B cell (primary cell): ENCODE measurements at regions not wholly inside any gene's neighbourhood (a gene's known extent, or its start where the extent isn't known, plus 50 kb on each side); places are given as distances from the start of the nearest gene placed in this dataset.

ENCODE experiments used
- ATAC-seq: fragments of 200-7000 bp; cut with Tn5 transposase; one replicate; pipeline ENCODE4 v1.10.0; 2021; ENCODE audit warnings: low read depth, mild to moderate bottlenecking, moderate number of reproducible peaks, moderate library complexity
- CTCF ChIA-PET: fragments of 350-600 bp; sonication (Branson Sonifier 250); formaldehyde crosslinking; loops from one replicate; lab custom pipeline; 2021; ENCODE audit warnings: antibody characterized with exemption, inconsistent platforms; lab: Charles Lee
- POLR2A ChIA-PET: fragments of 350-600 bp; sonication (Branson Sonifier 250); formaldehyde crosslinking; loops from one replicate; lab custom pipeline; 2021; ENCODE audit warnings: antibody characterized with exemption; lab: Charles Lee
- DNase-seq: peaks from one replicate; pipeline ENCODE4 v3.0.0; 2013
- H2AFZ ChIP-seq: 2 replicates; pipeline ENCODE4 v1.6.1; 2012; ENCODE audit warnings: mild to moderate bottlenecking, low read depth, low read length; ENCODE audit not compliant: insufficient read depth, poor library complexity, severe bottlenecking
- H3K27ac ChIP-seq, 2 donors: 1 replicate in 1 of 2; 2 replicates in 1 of 2; pipeline ENCODE4 v1.5.1; 2012 to 2013; ENCODE audit warnings: low read length in 2 of 2, mild to moderate bottlenecking in 2 of 2, moderate library complexity in 1 of 2
- H3K27me3 ChIP-seq, 4 experiments: fragments of 200-600 bp in 1 of 4; sonication (generic) in 1 of 4; replicated peaks in 1 of 4; 1 replicate in 2 of 4; 2 replicates in 2 of 4; pipeline versions ENCODE4 v1.6.1 to v1.7.0; 2013 to 2016; ENCODE audit warnings: low read length in 3 of 4, mild to moderate bottlenecking in 2 of 4, mixed read lengths in 1 of 4, moderate library complexity in 1 of 4; ENCODE audit not compliant: insufficient read depth in 4 of 4, control insufficient read depth in 3 of 4; ENCODE audit errors: control extremely low read depth in 1 of 4
- H3K36me3 ChIP-seq, 2 experiments: replicated peaks in 1 of 2; 1 replicate in 1 of 2; 2 replicates in 1 of 2; pipeline versions ENCODE4 v1.6.1 to v1.7.1; 2013; ENCODE audit warnings: low read length in 1 of 2; ENCODE audit not compliant: insufficient read depth in 2 of 2, control insufficient read depth in 1 of 2; ENCODE audit errors: control extremely low read depth in 1 of 2, extremely low read depth in 1 of 2
- H3K4me1 ChIP-seq, 2 donors: fragments of 200-600 bp in 1 of 2; sonication (generic) in 1 of 2; 1 replicate in 1 of 2; 2 replicates in 1 of 2; pipeline versions ENCODE4 v1.5.1 to v1.6.1; 2013 to 2017; ENCODE audit warnings: low read length in 2 of 2; ENCODE audit not compliant: control insufficient read depth in 2 of 2, insufficient read depth in 2 of 2
- H3K4me2 ChIP-seq: replicated peaks from 2 replicates; pipeline ENCODE3; 2012; ENCODE audit warnings: mild to moderate bottlenecking, low read depth, low read length; ENCODE audit not compliant: poor library complexity, severe bottlenecking
- H3K4me3 ChIP-seq, 5 experiments: fragments of 200-600 bp in 1 of 5; sonication (generic) in 1 of 5; 1 replicate in 3 of 5; 2 replicates in 2 of 5; pipeline versions ENCODE4 v1.5.1 to v1.7.0; 2011 to 2016; ENCODE audit warnings: low read length in 4 of 5, mild to moderate bottlenecking in 4 of 5, low read depth in 2 of 5, control low read depth in 1 of 5, moderate library complexity in 1 of 5; ENCODE audit not compliant: insufficient read depth in 1 of 5; ENCODE audit errors: control extremely low read depth in 1 of 5, extremely low read depth in 1 of 5
- H3K79me2 ChIP-seq: fragments of 200-600 bp; sonication (generic); one replicate; pipeline ENCODE4 v1.6.0; 2016; ENCODE audit warnings: low read length; ENCODE audit not compliant: control insufficient read depth, insufficient read depth
- H3K9ac ChIP-seq: fragments of 200-600 bp; sonication (generic); 2 replicates; pipeline ENCODE4 v1.6.1; 2017; ENCODE audit warnings: mild to moderate bottlenecking, low read length, moderate library complexity
- H3K9me3 ChIP-seq, 3 donors: one replicate each; pipeline versions ENCODE4 v1.6.1 to v1.7.1; 2013; ENCODE audit warnings: low read length in 2 of 3; ENCODE audit not compliant: control insufficient read depth in 2 of 3, insufficient read depth in 1 of 3; ENCODE audit errors: control extremely low read depth in 1 of 3
- H4K20me1 ChIP-seq: 2 replicates; pipeline ENCODE4 v1.6.0; 2012; ENCODE audit warnings: mild to moderate bottlenecking, low read length; ENCODE audit not compliant: insufficient read depth, control insufficient read depth, poor library complexity, severe bottlenecking
- H3K27ac Mint-ChIP-seq: one replicate; pipeline ENCODE4 v1.8.0; 2021; ENCODE audit warnings: mixed read lengths
- H3K27me3 Mint-ChIP-seq: one replicate; pipeline ENCODE4 v1.8.0; 2021; ENCODE audit warnings: mixed read lengths
- H3K4me1 Mint-ChIP-seq: one replicate; pipeline ENCODE4 v1.8.0; 2021; ENCODE audit warnings: mixed read lengths
- H3K4me3 Mint-ChIP-seq: one replicate; pipeline ENCODE4 v1.8.0; 2021; ENCODE audit warnings: mixed read lengths
- H3K9me3 Mint-ChIP-seq: one replicate; pipeline ENCODE4 v1.8.0; 2022; ENCODE audit warnings: mixed read lengths; ENCODE audit not compliant: insufficient read depth
- CTCF ChIP-seq: fragments of 200-600 bp; IDR thresholded peaks from one replicate; pipeline ENCODE4 v1.8.0; 2022; ENCODE audit warnings: antibody characterized with exemption, mild to moderate bottlenecking
- EZH2 ChIP-seq: IDR thresholded peaks from 2 replicates; pipeline ENCODE4 v1.6.1; 2012; ENCODE audit warnings: borderline replicate concordance, low read depth, mild to moderate bottlenecking, moderate library complexity, low read length; ENCODE audit not compliant: insufficient read depth, poor library complexity, severe bottlenecking
- WGBS: methylation state at CpG from one replicate; pipeline ENCODE4 v1.1.5; 2013; ENCODE audit warnings: missing lambda C conversion rate; ENCODE audit not compliant: insufficient coverage; 5-methylcytosine and 5-hydroxymethylcytosine counted together
- intact Hi-C: fragments of 100-400 bp; cut with micrococcal nuclease; formaldehyde crosslinking; loops from one replicate; pipeline ENCODE4 v1.10.0; 2022

DNA sequence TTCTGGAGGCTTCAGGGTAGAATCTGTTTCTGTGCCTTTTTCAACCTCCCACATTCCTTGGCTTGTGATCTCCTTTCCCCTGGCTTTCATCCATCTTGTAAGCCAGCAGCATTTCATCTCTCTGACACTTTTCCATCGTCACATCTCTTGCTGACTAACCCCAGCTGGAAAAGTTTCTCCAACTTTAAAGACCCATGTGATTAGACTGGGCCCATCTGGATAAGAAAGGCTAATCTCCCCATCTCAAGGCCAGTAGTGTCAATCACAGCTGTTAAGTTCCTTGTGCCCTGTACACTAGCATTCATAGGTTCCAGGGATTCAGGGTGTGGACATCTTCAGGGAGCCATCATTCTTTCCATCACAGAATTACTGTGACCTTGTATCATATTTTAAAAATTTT is 452.1 kb downstream of the TTLL7 start:
- intact Hi-C loops = no loop called here
- Histone ChIP-seq H3K4me2 (no peak overlapping the region), H3K27me3 (no peaks in the 10 kb centered on the region), H3K79me2 (no peaks in the 10 kb centered on the region), H4K20me1 (no peaks in the 10 kb centered on the region), H3K4me3 (no peak overlapping the region), H3K9ac (no peak overlapping the region), H2AFZ (no peak overlapping the region), H3K36me3 (no peaks in the 10 kb centered on the region), H3K9me3 (no peaks in the 10 kb centered on the region), H3K4me1 (no peaks in the 10 kb centered on the region), H3K27ac (no peak overlapping the region)
- Mint-ChIP-seq H3K4me3 (no peak overlapping the region), H3K9me3 (no peaks in the 10 kb centered on the region), H3K27me3 (no peaks in the 10 kb centered on the region), H3K27ac (no peak overlapping the region), H3K4me1 (no peaks in the 10 kb centered on the region)
- 88% methylated on average over 1 of the region's 1 CpG for WGBS
- ATAC-seq = no peak
- ChIA-PET POLR2A (no interaction called here), CTCF (no interaction called here)
- TF ChIP-seq CTCF (no peak), EZH2 (no peak)
- DNase-seq = no peak

DNA sequence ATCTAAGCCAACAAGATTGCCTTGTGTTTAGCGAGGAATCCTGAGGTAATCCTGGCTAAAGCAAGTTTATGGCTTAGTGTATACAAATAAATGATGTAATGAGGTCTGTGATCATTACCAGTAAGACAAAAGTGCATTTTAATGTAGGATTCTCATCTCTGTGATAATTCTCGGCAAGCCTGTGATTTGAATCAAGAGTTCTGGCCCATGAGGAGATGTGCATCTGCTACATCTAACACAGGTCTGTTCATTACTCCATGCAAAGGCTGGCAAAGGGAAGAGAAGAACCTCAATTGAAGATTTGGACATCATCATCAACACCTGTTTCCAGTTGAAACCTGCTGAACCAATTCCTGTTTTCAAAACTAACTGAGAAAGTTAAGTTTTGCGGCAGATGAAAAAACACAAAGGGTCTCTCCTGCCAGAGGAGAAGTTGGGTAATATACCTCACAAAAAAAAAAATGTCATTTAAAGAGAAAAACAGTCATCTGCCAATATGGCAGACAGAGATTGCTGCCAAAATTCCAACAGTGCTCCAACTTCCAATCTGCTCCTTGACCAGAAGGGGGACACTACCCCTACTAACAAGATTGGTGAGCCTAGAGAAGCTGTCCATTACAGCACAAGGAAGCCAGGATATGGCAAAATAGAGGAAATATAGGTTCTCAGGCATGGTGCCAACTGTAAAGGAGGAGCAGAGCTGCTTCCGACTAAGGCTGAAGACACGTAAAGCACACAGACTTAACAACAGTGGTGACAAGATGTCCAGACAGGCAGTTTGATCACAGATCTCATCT is 453.7 kb downstream of the TTLL7 start:
- Histone ChIP-seq H3K4me2 (no peak overlapping the region), H3K36me3 (no peaks in the 10 kb centered on the region), H3K27me3 (no peaks in the 10 kb centered on the region), H3K9me3 (no peaks in the 10 kb centered on the region), H3K4me3 (no peak overlapping the region), H3K9ac (no peak overlapping the region), H4K20me1 (no peaks in the 10 kb centered on the region), H3K27ac (no peak overlapping the region), H3K4me1 (no peaks in the 10 kb centered on the region), H2AFZ (no peak overlapping the region), H3K79me2 (no peaks in the 10 kb centered on the region)
- TF ChIP-seq CTCF = no peak
- TF ChIP-seq EZH2 = no peak
- no peaks in the 10 kb centered on the region for H3K27me3 Mint-ChIP-seq
- no peak overlapping the region for H3K4me3 Mint-ChIP-seq
- ATAC-seq (no peak), DNase-seq (no peak)
- no peaks in the 10 kb centered on the region for H3K4me1 Mint-ChIP-seq
- H3K27ac Mint-ChIP-seq = no peak overlapping the region
- no peaks in the 10 kb centered on the region for H3K9me3 Mint-ChIP-seq
- WGBS = 88% methylated on average over 4 of the region's 5 CpGs
- ChIA-PET POLR2A (no interaction called here), CTCF (no interaction called here)
- intact Hi-C loops = no loop called here
